Keratinocyte (primary cell): ENCODE measurements at regions not wholly inside any gene's neighbourhood (a gene's known extent, or its start where the extent isn't known, plus 50 kb on each side); places are given as distances from the start of the nearest gene placed in this dataset.

Experiments
- DNase-seq: peaks from one replicate; pipeline ENCODE4 v3.0.0-alpha.2; 2011; ENCODE audit warnings: low read depth, missing footprints, low spot score
- FAIRE-seq: peaks from 2 replicates; lab custom pipeline; 2011; peaks lifted over from hg19 to GRCh38; lab: Jason Lieb, UNC
- H2AFZ ChIP-seq: 2 replicates; pipeline ENCODE4 v1.6.0; 2012; ENCODE audit warnings: low read length, control low read depth, inconsistent platforms; ENCODE audit not compliant: control insufficient read depth
- H3K27ac ChIP-seq: 2 replicates; pipeline ENCODE4 v1.5.1; 2011; ENCODE audit warnings: low read length; ENCODE audit not compliant: control insufficient read depth, insufficient read depth
- H3K27me3 ChIP-seq: 3 replicates; pipeline ENCODE4 v1.6.0; 2011; ENCODE audit warnings: low read length; ENCODE audit not compliant: control insufficient read depth, insufficient read depth; ENCODE audit errors: extremely low read depth
- H3K36me3 ChIP-seq, 2 experiments: 2 replicates in 1 of 2; 3 replicates in 1 of 2; pipeline ENCODE4 v1.5.1; 2011; ENCODE audit warnings: low read length in 2 of 2, mild to moderate bottlenecking in 1 of 2; ENCODE audit not compliant: control insufficient read depth in 2 of 2, insufficient read depth in 2 of 2; ENCODE audit errors: extremely low read depth in 1 of 2
- H3K4me1 ChIP-seq: 3 replicates; pipeline ENCODE4 v1.5.1; 2011; ENCODE audit warnings: low read length; ENCODE audit not compliant: control insufficient read depth, insufficient read depth; ENCODE audit errors: extremely low read depth
- H3K4me2 ChIP-seq: 3 replicates; pipeline ENCODE4 v1.6.0; 2011; ENCODE audit warnings: low read depth, low read length; ENCODE audit not compliant: control insufficient read depth, insufficient read depth; ENCODE audit errors: extremely low read depth
- H3K4me3 ChIP-seq, 3 experiments: fragments of 200-600 bp in 1 of 3; sonication (generic) in 1 of 3; 2 replicates in 2 of 3; 3 replicates in 1 of 3; pipeline ENCODE4 v1.5.1; 2011 to 2016; ENCODE audit warnings: low read length in 3 of 3, mild to moderate bottlenecking in 3 of 3, control low read depth in 2 of 3, inconsistent platforms in 1 of 3, low read depth in 1 of 3, mixed read lengths in 1 of 3, mixed run types in 1 of 3, moderate library complexity in 1 of 3; ENCODE audit not compliant: control insufficient read depth in 2 of 3, insufficient read depth in 2 of 3; ENCODE audit errors: extremely low read depth in 1 of 3
- H3K79me2 ChIP-seq: 2 replicates; pipeline ENCODE4 v1.6.0; 2012; ENCODE audit warnings: low read length; ENCODE audit not compliant: control insufficient read depth, insufficient read depth
- H3K9ac ChIP-seq: 3 replicates; pipeline ENCODE4 v1.6.0; 2011; ENCODE audit warnings: low read length; ENCODE audit not compliant: control insufficient read depth, insufficient read depth; ENCODE audit errors: extremely low read depth
- H3K9me1 ChIP-seq: 3 replicates; pipeline ENCODE4 v1.6.0; 2011; ENCODE audit warnings: low read length; ENCODE audit not compliant: control insufficient read depth, insufficient read depth; ENCODE audit errors: extremely low read depth
- H3K9me3 ChIP-seq: 2 replicates; pipeline ENCODE4 v1.5.1; 2012; ENCODE audit warnings: low read depth, low read length; ENCODE audit not compliant: control insufficient read depth
- H4K20me1 ChIP-seq: 3 replicates; pipeline ENCODE4 v1.6.0; 2011; ENCODE audit warnings: low read length; ENCODE audit not compliant: control insufficient read depth, insufficient read depth; ENCODE audit errors: extremely low read depth
- EZH2 ChIP-seq: IDR thresholded peaks from one replicate; pipeline ENCODE4 v1.6.1; 2012; ENCODE audit warnings: inconsistent platforms, mild to moderate bottlenecking, low read length, moderate library complexity
- dilution Hi-C: fragments of 300-500 bp; cut with MboI; formaldehyde crosslinking; loops from one replicate; pipeline ENCODE4 v1.7.0; 2020; ENCODE audit warnings: low sequenced_read_pairs; ENCODE audit not compliant: extremely low pct_ligation_motif_present
- TF ChIP-seq, protein P1 (sequence below), 3 experiments: IDR thresholded peaks in 1 of 3; conservative IDR thresholded peaks in 1 of 3; optimal IDR thresholded peaks in 1 of 3; 2 replicates in 2 of 3; 3 replicates in 1 of 3; pipeline versions ENCODE3 to v1.5.1; 2011; ENCODE audit warnings: low read length in 3 of 3, mild to moderate bottlenecking in 3 of 3, moderate library complexity in 2 of 3, control low read depth in 1 of 3, inconsistent platforms in 1 of 3; ENCODE audit not compliant: insufficient read depth in 2 of 3; ENCODE audit errors: extremely low read depth in 1 of 3

DNA sequence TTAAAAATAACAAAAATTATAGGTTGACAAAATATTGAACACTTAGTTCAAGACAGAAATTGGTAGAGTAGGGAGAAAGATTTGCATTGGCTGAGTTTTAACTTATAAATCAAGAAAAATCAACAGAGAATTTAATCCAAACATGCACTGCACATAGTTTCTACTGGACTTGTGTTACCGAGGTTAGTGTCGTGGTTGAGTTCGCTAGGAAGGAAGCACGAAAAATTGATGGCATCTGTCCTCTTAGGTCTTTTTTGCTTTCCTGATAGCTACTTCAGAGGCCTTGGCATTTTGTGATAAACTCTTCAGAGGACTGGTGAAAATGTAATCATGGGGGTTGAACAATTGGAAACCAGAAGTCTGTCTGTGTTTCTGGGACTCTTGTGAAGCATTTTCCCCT is 392.9 kb downstream of the NUAK1 start:
- Histone ChIP-seq H4K20me1 (no peaks in the 10 kb centered on the region), H3K4me1 (peaks cover 15% of the 10 kb centered on the region), H3K9me3 (no peaks in the 10 kb centered on the region), H3K9me1 (no peaks in the 10 kb centered on the region), H3K79me2 (no peaks in the 10 kb centered on the region), H3K27me3 (no peaks in the 10 kb centered on the region), H3K36me3 (no peaks in the 10 kb centered on the region), H3K4me2 (no peak overlapping the region), H2AFZ (no peak overlapping the region), H3K9ac (no peak overlapping the region), H3K4me3 (no peak overlapping the region), H3K27ac (no peak overlapping the region)
- FAIRE-seq (no peak), DNase-seq (no peak)
- TF ChIP-seq, protein P1, sequence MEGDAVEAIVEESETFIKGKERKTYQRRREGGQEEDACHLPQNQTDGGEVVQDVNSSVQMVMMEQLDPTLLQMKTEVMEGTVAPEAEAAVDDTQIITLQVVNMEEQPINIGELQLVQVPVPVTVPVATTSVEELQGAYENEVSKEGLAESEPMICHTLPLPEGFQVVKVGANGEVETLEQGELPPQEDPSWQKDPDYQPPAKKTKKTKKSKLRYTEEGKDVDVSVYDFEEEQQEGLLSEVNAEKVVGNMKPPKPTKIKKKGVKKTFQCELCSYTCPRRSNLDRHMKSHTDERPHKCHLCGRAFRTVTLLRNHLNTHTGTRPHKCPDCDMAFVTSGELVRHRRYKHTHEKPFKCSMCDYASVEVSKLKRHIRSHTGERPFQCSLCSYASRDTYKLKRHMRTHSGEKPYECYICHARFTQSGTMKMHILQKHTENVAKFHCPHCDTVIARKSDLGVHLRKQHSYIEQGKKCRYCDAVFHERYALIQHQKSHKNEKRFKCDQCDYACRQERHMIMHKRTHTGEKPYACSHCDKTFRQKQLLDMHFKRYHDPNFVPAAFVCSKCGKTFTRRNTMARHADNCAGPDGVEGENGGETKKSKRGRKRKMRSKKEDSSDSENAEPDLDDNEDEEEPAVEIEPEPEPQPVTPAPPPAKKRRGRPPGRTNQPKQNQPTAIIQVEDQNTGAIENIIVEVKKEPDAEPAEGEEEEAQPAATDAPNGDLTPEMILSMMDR (optimal IDR thresholded peaks at IDR 0.05 in 1 of 3, IDR thresholded peaks at IDR 0.05 in 1 of 3, conservative IDR thresholded peaks at IDR 0.05 in 1 of 3; ENCODE audit: extremely low read depth in 1 of 3, insufficient read depth in 2 of 3, low read length in 3 of 3): no peak
- TF ChIP-seq EZH2: no peak
- dilution Hi-C loops: no loop called here

DNA sequence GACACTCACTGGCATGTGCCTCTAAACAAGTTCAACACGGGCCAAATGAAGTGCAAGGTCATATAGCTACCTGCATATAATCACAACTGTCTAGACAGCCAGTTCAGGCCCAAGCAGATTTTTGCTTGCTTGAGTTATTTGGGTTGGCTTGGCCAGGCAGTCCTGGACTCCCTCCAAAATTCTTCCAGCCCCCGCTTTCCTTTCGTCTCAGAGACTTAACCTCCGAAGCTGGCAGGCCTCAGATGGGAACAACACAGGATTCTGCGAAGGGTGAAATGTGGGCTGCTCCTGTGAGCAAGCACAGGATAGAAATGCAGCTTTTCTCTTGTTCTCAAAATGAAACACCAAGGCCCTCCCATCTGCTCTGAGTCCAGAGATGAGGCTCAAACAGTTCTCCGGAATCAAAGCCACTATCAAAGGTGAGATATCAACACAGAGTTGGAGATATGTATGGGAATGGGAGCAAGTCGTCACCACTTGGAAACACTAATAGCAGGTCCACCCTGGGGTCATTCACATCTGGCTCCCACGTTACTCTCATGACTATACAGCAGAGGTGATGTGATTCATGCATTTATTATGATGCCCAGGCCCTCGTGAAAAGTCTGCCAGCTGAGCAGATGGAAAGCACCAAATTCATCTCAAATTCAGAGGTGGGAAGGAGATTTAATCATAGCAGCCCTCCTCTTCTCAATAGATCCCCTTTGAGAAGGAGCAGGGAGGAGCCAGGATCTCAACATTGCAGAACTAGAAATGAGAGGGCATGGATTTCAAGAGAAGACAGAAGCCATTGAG is 389.8 kb downstream of the NUAK1 start:
- no peaks in the 10 kb centered on the region for H3K9me3 ChIP-seq
- dilution Hi-C loops: no loop called here
- H4K20me1 ChIP-seq: no peaks in the 10 kb centered on the region
- FAIRE-seq (no peak), DNase-seq (no peak)
- H2AFZ ChIP-seq: no peak overlapping the region
- no peak overlapping the region for H3K27ac ChIP-seq
- no peaks in the 10 kb centered on the region for H3K79me2 ChIP-seq
- TF ChIP-seq, protein P1 (optimal IDR thresholded peaks at IDR 0.05 in 1 of 3, IDR thresholded peaks at IDR 0.05 in 1 of 3, conservative IDR thresholded peaks at IDR 0.05 in 1 of 3; ENCODE audit: extremely low read depth in 1 of 3, insufficient read depth in 2 of 3, low read length in 3 of 3): no peak
- TF ChIP-seq EZH2: no peak
- no peak overlapping the region for H3K4me2 ChIP-seq
- no peaks in the 10 kb centered on the region for H3K4me1 ChIP-seq
- no peak overlapping the region for H3K9ac ChIP-seq
- no peaks in the 10 kb centered on the region for H3K9me1 ChIP-seq
- no peaks in the 10 kb centered on the region for H3K36me3 ChIP-seq
- H3K27me3 ChIP-seq: no peaks in the 10 kb centered on the region
- H3K4me3 ChIP-seq: no peak overlapping the region
